GM12874 (cell line): ENCODE measurements at regions not wholly inside any gene's neighbourhood (a gene's known extent, or its start where the extent isn't known, plus 50 kb on each side); places are given as distances from the start of the nearest gene placed in this dataset.

Experiments used
- CTCF ChIP-seq: IDR thresholded peaks from 2 replicates; pipeline ENCODE4 v1.5.1; 2011; ENCODE audit warnings: low read depth, mild to moderate bottlenecking, control low read depth, low read length, moderate library complexity; ENCODE audit not compliant: insufficient read depth

GRCh38 chr3:177746337-177746933, 549.2 kb upstream of the TBL1XR1 start:
- TF ChIP-seq CTCF, result no peak

- no peak for TF ChIP-seq CTCF
These were observed 552.6 kb upstream of the TBL1XR1 start for GRCh38 chr3:177749836-177750235.

- TF ChIP-seq CTCF, result no peak
These were observed 553.2 kb upstream of the TBL1XR1 start for GRCh38 chr3:177750436-177750835.

- TF ChIP-seq CTCF, result no peak
These were observed 554.5 kb upstream of the TBL1XR1 start for GRCh38 chr3:177751770-177752169.

GRCh38 chr3:177752831-177753230, 555.5 kb upstream of the TBL1XR1 start:
- TF ChIP-seq CTCF, result no peak

GRCh38 chr3:177753451-177754155, 556.3 kb upstream of the TBL1XR1 start:
- no peak for TF ChIP-seq CTCF

GRCh38 chr3:177754508-177754921, 557.2 kb upstream of the TBL1XR1 start:
- TF ChIP-seq CTCF, result no peak
